Activated CD4-positive, CD25-positive, alpha-beta regulatory T cell (primary cell): ENCODE measurements at regions not wholly inside any gene's neighbourhood (a gene's known extent, or its start where the extent isn't known, plus 50 kb on each side); places are given as distances from the start of the nearest gene placed in this dataset.
"Not testable (repeated sequence)": the region's sequence is repeated elsewhere in the genome, so short reads cannot be mapped to it uniquely, and the experiment has no call there.

Experiments
- DNase-seq, 4 experiments: peaks; one replicate each; lab custom pipeline; 2025; lab: John Stamatoyannopoulos, UW

DNA sequence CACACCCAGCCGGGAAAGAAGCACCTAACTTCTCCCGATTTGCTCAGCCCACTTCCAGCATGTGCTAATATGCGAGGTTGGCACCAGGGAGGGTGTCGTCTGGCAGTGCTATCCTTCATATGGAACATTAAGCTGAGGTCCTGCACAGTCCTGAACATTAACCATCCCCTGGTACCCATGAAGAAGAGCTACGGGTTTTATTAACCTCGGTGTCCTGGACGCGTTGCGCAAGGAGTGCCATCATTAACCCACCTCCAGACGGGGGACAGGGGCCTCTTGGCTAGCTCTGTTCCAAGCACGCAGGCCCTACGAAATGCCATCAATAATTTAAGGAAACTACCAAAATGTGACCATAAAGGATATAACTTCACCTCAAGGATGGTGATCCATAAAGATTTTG is 193.5 kb downstream of the MAF start:
- DNase-seq: no peak

DNA sequence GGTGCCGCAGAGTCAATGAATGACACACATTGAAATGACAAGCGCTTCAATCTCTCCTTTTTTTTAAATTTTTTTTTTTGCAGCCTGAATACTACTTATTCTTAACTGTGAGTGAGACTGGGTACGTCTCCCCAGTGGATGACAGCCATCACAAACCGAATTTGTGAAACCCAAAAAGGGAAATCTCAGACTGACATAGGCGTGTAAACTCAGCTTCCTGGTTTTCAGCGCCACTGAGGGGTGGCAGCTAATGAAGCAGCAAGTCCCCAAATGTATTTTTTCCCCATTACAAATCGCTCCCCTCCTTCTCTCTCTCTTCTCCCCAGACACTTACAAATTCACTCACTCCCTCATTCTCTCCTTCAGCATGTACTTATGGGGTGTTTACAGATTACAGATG is 196.0 kb downstream of the MAF start:
- DNase-seq: no peak

DNA sequence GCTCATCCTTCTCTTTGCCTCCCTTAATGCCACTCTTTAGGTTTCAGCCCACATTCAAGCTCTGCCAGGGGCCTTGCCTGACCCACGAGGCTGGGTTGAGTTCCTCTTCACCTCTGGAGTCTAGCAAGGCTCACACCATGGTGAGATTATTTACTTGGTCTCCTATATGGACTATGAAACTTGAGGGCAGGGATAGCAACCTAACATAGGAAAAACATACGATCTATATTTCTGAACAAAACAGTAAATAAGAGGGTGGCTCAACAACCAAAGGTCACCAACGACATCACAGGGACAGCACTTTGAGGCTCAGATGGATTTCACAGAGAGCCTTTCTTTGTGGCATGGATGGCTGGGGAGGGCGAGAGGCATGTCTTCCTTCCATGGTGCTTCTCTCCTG is 197.0 kb downstream of the MAF start:
- no peak for DNase-seq

DNA sequence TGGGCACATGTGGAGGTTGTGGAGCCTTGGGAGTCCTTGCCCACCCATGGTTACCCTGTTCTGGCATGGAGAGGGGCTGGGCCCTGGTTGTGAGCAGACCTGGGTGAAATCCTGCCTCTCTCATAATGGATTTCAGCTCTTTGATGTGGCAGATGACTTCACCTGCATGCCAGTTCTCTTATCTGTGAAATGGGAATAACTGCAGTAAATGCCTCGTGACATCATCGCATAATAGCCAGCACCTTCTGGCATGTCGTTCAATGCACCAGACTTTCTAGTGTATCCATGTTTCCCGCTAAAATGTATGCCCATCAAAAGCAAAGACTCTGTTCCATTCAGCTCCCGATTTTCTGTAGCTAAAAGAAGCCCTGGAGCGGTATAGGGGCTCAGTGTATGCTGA is 197.6 kb downstream of the MAF start:
- DNase-seq: no peak

DNA sequence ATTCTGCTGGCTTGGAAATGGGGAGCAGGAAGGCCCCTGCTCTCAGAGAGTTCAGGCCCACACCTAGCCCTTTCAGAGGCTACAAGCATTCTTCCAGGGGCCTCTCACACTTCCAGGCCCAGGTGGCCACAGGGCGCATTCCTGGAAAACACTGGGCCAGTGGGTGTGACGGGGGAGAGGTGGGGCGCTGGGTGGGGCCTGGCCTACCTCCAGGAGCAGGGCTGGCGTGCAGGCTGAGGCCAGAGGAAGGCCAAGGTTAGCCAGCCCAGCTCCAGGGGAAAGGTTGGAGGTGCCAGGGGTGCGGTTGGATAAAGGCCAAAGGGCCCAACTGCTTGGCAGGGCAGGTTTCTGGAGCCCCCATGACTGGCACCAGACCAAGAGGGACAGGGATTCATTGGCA is 198.2 kb downstream of the MAF start:
- no peak for DNase-seq

DNA sequence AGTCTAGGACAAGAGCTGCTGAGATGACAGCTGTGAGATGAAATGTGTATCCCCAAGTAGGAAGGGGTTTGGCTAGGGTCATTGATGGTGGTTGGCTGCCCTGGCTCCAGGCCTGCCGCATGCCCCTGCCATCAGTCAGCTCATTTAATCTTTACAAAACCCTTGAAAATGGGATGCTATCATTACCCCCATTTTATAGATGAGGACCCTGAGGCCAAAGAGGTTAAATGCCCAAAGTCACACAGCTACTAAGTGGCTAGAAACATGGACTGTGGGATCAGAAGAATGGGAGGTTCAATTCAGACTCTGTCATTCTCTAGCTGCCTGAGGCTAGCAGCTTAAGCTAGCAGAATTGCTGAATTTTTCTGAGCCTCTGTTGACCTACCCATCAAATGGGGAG is 198.8 kb downstream of the MAF start:
- no peak for DNase-seq

DNA sequence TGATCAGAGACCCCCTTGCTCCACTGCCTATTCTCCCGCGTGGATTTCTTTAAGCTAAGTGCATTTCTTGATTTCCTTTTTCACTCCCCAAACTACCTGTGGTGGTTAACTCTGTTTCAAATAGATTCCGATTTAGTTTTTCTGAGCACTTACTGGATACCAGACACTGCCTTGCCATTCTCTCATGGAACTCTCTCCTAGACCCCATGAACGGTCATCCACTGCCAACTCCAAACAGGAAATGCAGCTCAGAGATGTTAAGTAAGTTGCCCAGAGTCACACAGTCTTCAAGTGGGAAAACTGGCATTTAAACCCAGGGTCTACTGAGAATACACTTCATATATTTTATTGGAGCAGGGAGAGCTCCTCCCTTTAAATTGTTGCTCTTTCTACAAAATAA is 199.4 kb downstream of the MAF start:
- DNase-seq: no peak

DNA sequence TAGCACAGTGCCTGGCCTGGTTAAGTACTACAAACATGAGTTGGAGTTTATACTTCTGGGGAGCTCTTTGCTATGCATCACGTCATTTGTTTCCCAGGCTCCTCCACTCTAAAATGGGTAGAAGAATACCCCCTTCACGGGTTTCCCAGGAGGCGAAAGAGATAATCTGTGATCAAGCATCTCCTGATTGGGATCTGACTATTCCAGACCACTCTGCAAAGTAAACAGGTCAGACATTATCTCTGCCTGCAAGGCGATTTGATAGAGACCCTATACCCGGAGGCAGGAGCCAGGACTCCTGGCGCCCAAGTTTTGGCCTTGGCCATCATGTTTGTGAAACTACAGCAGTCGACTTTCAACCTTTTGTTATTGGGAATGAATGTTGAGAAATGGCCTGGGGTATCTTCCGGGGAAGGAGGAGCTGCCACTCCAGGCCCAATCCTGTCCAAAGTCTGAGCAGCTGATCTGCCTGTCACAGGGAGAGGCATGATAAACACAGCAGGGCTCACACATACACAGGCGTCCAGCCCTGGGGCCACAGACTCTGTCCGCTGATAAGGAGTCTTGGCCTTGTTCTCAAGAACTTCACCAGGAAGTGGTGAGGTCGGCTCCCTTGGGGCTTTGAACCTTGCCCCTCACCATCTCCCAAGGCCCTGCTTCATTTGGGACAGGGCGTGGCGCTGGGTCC is 199.9 kb downstream of the MAF start:
- no peak for DNase-seq

DNA sequence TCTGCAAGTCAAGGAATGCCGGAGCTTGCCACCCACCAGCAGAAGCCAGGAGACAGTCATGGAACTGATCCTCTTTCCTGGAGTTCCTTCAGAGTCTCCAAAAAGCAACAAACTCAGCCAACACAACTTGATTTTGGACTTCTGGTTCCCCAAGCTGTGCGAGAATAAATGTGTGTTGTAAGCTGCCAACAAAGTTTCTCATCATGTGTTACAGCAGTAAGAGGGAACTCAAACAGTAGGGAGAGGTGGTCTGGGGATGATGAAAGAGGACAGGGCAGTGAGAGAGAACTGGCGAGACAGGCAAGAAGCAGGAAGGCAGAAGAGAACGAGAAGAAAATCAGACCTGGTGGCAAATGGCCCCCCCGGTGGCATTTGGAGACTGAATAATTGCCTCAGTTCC is 204.9 kb downstream of the MAF start:
- no peak for DNase-seq

DNA sequence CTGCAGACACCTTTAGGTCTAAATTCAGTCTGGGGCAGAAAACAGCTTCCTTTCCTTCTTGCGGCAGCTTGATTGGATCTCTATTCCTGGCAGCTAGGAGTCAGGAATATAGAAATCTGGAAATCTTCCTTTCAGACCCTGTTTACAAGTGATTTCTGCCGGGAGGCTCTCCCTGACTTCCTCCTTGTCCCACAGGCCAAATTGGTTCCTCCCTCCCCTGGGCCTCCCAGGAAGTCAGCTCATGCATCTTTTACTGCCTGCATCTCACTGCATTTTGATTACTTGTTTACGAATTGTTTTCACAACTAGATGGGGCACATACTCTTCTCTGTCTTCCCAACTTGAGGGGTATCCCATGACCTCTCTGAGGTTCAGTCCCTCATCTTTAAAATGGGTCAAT is 206.3 kb downstream of the MAF start:
- DNase-seq: no peak

DNA sequence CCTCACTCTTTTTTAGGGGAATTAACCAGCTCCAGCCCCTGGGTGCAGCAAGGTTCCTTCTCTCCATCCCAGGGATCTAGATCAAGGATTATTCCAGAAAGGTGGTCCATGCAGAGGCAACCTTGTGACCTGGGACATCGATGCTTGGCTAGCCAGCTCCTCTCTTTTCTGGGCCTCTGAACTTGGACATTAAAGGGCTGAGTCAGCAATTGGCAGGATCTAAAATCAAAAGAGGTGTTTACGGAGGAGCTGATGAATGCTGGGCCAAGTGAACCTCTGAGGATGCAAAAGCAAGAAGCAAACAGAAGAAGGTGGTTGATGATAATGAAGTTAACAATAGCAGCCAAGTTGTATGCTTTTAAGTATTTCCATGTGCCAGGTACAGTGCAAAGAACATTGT is 207.0 kb downstream of the MAF start:
- no peak for DNase-seq

DNA sequence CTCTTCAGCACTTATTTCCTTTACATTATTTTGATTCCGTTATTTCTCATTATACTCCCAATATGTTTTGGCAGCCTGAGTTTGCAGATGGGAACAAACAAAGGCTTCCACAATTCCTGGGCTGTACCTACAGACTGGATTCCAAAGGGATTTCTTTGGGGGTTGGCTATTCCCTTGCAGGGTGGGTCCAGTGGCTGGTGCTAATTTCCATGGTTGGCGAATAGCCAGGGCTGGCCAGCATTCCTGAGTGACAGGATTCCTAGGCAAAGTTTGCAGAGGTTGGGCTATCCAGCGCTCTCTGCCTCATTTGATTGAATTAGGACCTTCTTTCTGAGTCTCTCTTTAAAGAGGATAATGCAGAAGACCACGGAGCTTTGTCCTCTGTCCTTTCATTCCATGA is 207.4 kb downstream of the MAF start:
- DNase-seq: no peak

DNA sequence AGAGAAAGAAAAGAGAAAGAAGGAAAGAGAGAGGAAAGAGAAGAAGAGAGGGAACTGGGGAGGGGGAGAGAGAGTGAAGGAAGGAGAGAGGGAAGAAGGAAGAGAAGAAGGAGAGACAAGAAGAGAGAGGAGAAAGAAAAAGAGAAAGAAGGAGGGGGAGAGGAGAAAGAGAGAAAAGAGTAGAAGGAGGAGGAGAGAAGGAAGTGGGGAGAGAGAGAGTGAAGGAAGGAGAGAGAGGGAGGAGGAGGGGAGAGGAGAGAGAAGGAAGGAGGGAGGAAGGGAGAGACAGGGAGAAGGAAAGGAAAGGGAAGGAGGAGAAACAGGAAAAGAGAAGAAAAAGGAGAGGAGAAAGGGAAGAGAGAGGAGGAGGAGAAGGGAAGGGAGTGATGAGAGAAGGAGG is 208.5 kb downstream of the MAF start:
- DNase-seq: no peak

DNA sequence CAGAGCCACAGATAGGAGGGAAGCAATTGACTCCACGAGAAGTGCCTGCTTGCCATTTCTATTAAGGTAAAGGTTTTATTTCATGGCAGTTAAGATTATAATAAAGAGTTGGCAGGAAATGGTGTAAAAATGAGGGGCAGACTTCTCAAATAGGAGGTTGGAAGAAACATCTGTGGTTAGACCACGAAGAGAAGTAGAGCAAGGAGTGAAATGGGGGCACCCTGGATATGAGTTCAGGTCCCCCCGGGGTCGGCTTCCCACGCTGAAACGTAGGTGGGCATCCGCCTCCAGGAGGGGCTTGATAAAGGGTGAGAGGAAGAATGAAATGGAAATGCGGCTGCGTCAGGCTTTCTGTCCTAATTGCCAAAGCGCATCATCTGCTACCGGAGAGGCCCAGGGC is 209.1 kb downstream of the MAF start:
- no peak for DNase-seq

DNA sequence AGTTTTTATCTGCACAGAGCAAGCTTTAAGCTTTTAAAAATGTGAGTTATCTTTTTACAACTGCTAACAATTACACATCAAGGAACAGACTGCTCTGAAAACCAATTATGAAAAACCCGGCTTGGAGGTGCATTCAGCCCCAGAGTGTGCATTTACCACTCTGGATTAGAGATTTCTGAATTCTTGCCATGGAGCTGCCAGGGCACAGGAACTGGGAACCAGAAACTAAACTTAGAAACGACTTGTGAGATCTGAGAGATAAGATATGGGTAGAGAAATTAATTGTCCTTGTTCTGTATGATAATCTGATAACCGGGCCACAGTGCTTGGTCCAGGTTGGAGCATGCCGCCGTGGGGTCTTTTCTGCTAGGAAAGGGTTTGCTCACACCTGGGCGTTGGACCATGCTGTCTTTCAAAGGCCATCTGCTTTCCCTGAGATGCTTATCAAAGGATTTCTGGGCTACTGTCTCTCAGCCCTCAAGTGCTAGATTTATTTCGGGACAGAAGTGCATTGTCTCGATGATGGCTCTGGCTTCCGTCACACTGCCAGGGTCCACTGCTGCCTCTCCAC is 210.0 kb downstream of the MAF start:
- no peak for DNase-seq

DNA sequence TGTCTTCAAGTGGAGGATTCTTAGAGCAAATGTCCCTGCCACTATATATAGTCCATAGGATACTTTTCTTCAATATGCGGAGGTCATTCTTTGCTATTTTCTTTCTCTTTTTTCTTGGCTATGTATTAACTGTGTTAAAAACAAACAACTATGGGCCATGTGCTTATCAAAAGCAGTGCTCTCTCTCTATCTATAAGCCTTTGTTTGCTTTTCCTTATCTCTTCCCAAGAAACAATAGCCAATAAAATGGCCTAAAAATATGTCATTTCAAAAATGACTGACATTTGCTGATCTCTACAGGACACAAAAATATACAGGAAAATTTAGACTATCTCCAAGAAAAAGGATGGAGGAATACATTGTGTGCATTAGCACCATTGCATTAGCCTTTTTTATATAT is 212.1 kb downstream of the MAF start:
- DNase-seq: no peak

DNA sequence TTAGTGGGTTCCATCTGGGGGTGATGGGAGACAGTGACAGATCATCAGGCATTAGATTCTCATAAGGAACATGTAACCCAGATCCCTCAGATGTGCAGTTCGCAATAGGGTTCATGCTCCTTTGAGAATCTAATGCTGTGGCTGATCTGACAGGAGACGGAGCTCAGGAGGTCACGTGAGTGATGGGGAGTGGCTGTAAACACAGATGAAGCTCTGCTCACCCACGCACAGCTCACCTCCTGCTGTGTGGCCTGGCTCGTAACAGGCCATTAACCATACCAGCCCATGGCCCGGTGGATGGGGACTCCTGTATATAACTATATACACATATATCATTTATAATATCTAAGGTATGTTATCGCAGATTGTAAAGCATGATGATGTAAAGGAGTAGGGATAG is 214.2 kb downstream of the MAF start:
- DNase-seq: no peak

DNA sequence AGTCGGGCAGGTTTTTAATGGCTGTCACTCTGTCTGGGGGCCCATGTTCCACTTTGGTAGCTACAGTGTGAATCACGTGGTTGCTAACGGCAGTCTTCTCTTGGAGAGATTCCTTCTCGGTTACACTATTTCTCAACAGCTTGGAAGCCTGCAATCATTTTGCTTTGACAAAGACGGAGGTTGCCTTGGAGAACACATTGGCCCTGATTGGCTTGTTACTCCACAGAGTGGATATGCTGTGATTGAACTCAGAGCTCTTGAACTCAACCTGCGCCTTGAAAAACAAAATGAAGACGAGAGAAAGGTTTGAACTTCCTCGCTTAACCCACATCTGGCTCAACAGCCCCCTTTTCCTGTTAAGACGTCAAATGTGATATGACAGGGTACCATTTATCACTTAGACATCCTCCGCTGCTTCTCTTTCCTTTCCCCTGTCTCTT is 218.9 kb downstream of the MAF start:
- DNase-seq: no peak

DNA sequence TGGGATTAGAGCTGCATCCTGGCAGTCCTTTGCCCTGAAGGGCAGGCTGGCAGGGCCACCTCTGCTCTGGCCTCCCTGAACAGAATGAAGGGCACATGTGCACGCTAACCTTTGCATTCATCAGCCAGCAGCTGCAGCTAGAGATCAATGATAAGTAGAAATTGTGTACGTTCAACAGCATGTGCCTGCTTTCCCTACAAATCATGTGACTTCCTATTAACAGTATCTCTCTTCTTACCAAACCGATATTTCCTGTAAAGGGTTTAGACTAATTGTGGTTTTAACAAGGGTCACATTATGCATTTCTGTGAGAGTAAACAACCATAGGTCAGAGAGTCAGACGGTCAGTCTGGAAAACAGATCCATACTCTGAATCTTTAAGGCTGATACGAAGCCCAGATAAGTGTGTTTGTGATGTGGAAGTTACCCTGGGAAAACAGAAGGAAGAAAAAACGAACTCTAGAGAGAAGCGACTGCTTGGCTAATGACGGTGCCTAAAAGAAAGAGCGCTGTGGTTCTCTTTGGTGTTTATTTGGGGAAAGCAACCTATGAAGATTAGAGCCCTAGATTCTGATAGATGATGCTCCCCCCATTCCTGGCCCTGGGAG is 219.4 kb downstream of the MAF start:
- DNase-seq: no peak

DNA sequence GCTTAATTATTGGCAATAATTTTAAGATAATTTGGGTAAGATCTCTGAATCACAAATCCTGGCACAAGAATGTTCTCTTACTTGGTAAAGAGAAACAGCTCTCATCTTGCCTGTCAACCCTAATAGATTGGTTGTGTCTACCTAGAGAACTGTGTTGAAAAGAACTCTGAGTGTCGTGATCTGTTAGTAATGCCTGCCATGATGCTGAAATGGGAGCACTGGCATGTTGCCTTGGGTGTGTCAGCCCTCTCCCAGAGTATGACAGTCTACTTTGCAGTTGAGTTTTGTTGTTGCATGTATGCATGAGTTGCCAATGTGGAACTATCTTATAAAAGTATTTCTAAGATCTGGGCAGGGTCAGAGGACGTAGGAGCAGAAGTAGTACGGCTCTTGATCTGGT is 221.4 kb downstream of the MAF start:
- DNase-seq: no peak

DNA sequence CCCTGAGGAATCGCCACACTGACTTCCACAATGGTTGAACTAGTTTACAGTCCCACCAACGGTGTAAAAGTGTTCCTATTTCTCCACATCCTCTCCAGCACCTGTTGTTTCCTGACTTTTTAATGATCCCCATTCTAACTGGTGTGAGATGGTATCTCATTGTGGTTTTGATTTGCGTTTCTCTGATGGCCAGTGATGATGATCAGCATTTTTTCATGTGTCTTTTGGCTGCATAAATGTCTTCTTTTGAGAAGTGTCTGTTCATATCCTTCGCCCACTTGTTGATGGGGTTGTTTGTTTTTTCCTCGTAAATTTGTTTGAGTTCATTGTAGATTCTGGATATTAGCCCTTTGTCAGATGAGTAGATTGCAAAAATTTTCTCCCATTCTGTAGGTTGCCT is 223.5 kb downstream of the MAF start:
- not testable (repeated sequence) for DNase-seq

DNA sequence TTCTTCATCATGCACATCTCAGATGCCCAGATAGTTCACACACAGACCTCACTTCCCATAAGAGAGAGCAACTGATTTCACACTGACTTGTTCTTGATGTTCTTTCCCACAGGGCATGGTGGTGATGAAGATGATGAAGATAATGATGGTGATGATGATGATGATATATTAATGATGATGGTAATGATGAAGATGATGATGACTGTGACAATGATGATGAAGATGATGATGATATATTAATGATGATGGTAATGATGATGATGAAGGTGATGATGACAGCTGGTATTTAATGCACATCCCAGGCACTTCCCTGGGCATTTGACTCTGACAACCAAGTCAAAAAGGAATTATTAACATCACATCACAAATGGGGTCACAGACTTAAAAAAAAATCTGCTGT is 225.2 kb downstream of the MAF start:
- DNase-seq: no peak

DNA sequence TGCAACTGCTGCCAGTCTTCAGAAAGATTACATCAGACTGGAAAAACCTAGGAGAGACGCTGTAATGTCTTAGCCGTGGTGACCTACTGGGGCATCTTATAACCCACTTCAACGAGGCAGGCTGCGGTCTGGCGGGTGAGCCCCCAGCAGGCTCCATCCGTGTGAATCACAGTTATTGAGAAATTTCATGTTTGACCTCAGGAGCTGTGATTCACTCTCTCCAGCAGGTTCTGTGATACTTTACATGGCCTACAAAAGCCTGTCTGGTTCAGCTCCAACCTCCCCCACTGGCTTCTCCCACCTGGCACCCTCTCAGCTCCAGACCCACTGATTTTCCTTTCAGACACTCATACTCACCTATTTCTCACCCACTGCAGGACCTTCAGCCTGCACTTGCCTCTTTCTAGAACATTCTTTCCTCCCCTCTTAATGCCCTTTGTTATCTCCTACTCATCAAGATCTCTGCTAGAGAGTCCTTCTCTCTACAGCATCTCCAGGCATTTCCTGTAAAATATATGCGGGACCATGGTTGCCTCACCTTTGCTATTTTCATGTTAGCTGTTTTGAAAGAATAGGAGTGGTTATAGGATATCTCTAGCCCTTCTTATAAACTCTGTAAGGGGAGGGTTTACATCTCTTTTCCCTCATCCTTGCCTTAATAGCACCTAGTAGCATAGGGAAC is 227.9 kb downstream of the MAF start:
- peak in 1 of 4 experiments; percentile 6 for DNase-seq
